Keratinocyte (primary cell): ENCODE measurements at regions not wholly inside any gene's neighbourhood (a gene's known extent, or its start where the extent isn't known, plus 50 kb on each side); places are given as distances from the start of the nearest gene placed in this dataset.

Experiments
- DNase-seq: peaks from one replicate; pipeline ENCODE4 v3.0.0-alpha.2; 2011; ENCODE audit warnings: low read depth, missing footprints, low spot score
- FAIRE-seq: peaks from 2 replicates; lab custom pipeline; 2011; peaks lifted over from hg19 to GRCh38; lab: Jason Lieb, UNC
- H2AFZ ChIP-seq: 2 replicates; pipeline ENCODE4 v1.6.0; 2012; ENCODE audit warnings: low read length, control low read depth, inconsistent platforms; ENCODE audit not compliant: control insufficient read depth
- H3K27ac ChIP-seq: 2 replicates; pipeline ENCODE4 v1.5.1; 2011; ENCODE audit warnings: low read length; ENCODE audit not compliant: control insufficient read depth, insufficient read depth
- H3K27me3 ChIP-seq: 3 replicates; pipeline ENCODE4 v1.6.0; 2011; ENCODE audit warnings: low read length; ENCODE audit not compliant: control insufficient read depth, insufficient read depth; ENCODE audit errors: extremely low read depth
- H3K36me3 ChIP-seq, 2 experiments: 2 replicates in 1 of 2; 3 replicates in 1 of 2; pipeline ENCODE4 v1.5.1; 2011; ENCODE audit warnings: low read length in 2 of 2, mild to moderate bottlenecking in 1 of 2; ENCODE audit not compliant: control insufficient read depth in 2 of 2, insufficient read depth in 2 of 2; ENCODE audit errors: extremely low read depth in 1 of 2
- H3K4me1 ChIP-seq: 3 replicates; pipeline ENCODE4 v1.5.1; 2011; ENCODE audit warnings: low read length; ENCODE audit not compliant: control insufficient read depth, insufficient read depth; ENCODE audit errors: extremely low read depth
- H3K4me2 ChIP-seq: 3 replicates; pipeline ENCODE4 v1.6.0; 2011; ENCODE audit warnings: low read depth, low read length; ENCODE audit not compliant: control insufficient read depth, insufficient read depth; ENCODE audit errors: extremely low read depth
- H3K4me3 ChIP-seq, 3 experiments: fragments of 200-600 bp in 1 of 3; sonication (generic) in 1 of 3; 2 replicates in 2 of 3; 3 replicates in 1 of 3; pipeline ENCODE4 v1.5.1; 2011 to 2016; ENCODE audit warnings: low read length in 3 of 3, mild to moderate bottlenecking in 3 of 3, control low read depth in 2 of 3, inconsistent platforms in 1 of 3, low read depth in 1 of 3, mixed read lengths in 1 of 3, mixed run types in 1 of 3, moderate library complexity in 1 of 3; ENCODE audit not compliant: control insufficient read depth in 2 of 3, insufficient read depth in 2 of 3; ENCODE audit errors: extremely low read depth in 1 of 3
- H3K79me2 ChIP-seq: 2 replicates; pipeline ENCODE4 v1.6.0; 2012; ENCODE audit warnings: low read length; ENCODE audit not compliant: control insufficient read depth, insufficient read depth
- H3K9ac ChIP-seq: 3 replicates; pipeline ENCODE4 v1.6.0; 2011; ENCODE audit warnings: low read length; ENCODE audit not compliant: control insufficient read depth, insufficient read depth; ENCODE audit errors: extremely low read depth
- H3K9me1 ChIP-seq: 3 replicates; pipeline ENCODE4 v1.6.0; 2011; ENCODE audit warnings: low read length; ENCODE audit not compliant: control insufficient read depth, insufficient read depth; ENCODE audit errors: extremely low read depth
- H3K9me3 ChIP-seq: 2 replicates; pipeline ENCODE4 v1.5.1; 2012; ENCODE audit warnings: low read depth, low read length; ENCODE audit not compliant: control insufficient read depth
- H4K20me1 ChIP-seq: 3 replicates; pipeline ENCODE4 v1.6.0; 2011; ENCODE audit warnings: low read length; ENCODE audit not compliant: control insufficient read depth, insufficient read depth; ENCODE audit errors: extremely low read depth
- EZH2 ChIP-seq: IDR thresholded peaks from one replicate; pipeline ENCODE4 v1.6.1; 2012; ENCODE audit warnings: inconsistent platforms, mild to moderate bottlenecking, low read length, moderate library complexity
- dilution Hi-C: fragments of 300-500 bp; cut with MboI; formaldehyde crosslinking; loops from one replicate; pipeline ENCODE4 v1.7.0; 2020; ENCODE audit warnings: low sequenced_read_pairs; ENCODE audit not compliant: extremely low pct_ligation_motif_present
- TF ChIP-seq, protein P1 (sequence below), 3 experiments: IDR thresholded peaks in 1 of 3; conservative IDR thresholded peaks in 1 of 3; optimal IDR thresholded peaks in 1 of 3; 2 replicates in 2 of 3; 3 replicates in 1 of 3; pipeline versions ENCODE3 to v1.5.1; 2011; ENCODE audit warnings: low read length in 3 of 3, mild to moderate bottlenecking in 3 of 3, moderate library complexity in 2 of 3, control low read depth in 1 of 3, inconsistent platforms in 1 of 3; ENCODE audit not compliant: insufficient read depth in 2 of 3; ENCODE audit errors: extremely low read depth in 1 of 3

DNA sequence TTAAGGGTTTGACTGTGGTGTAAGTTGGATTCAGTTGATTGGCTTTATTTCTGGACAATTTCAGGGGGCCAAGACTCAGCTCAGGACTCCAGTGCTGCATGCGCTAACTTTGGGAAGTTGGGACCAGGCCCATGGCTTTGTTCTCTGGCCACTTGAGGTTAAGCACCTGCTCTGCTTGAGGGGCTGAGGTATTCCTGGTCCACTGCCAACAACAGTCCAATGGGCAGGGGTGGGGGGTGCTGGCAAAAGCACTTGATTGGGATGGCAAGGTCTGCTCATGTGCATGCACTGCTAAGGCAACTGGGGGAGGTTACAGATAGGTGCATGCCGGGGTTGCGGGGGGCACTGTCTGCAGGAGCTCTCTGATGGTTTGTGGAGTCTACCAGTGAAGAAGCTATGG is 52.6 kb upstream of the ASB17 start:
- Histone ChIP-seq H3K79me2 (no peaks in the 10 kb centered on the region), H3K4me2 (no peak overlapping the region), H3K4me3 (no peak overlapping the region), H4K20me1 (no peaks in the 10 kb centered on the region), H3K36me3 (no peaks in the 10 kb centered on the region), H3K9ac (no peak overlapping the region), H3K9me3 (no peaks in the 10 kb centered on the region), H3K9me1 (no peaks in the 10 kb centered on the region), H2AFZ (no peak overlapping the region), H3K27ac (no peak overlapping the region), H3K27me3 (peaks cover 3% of the 10 kb centered on the region), H3K4me1 (no peaks in the 10 kb centered on the region)
- DNase-seq (no peak), FAIRE-seq (no peak)
- no peak for TF ChIP-seq EZH2
- TF ChIP-seq, protein P1, sequence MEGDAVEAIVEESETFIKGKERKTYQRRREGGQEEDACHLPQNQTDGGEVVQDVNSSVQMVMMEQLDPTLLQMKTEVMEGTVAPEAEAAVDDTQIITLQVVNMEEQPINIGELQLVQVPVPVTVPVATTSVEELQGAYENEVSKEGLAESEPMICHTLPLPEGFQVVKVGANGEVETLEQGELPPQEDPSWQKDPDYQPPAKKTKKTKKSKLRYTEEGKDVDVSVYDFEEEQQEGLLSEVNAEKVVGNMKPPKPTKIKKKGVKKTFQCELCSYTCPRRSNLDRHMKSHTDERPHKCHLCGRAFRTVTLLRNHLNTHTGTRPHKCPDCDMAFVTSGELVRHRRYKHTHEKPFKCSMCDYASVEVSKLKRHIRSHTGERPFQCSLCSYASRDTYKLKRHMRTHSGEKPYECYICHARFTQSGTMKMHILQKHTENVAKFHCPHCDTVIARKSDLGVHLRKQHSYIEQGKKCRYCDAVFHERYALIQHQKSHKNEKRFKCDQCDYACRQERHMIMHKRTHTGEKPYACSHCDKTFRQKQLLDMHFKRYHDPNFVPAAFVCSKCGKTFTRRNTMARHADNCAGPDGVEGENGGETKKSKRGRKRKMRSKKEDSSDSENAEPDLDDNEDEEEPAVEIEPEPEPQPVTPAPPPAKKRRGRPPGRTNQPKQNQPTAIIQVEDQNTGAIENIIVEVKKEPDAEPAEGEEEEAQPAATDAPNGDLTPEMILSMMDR (optimal IDR thresholded peaks at IDR 0.05 in 1 of 3, IDR thresholded peaks at IDR 0.05 in 1 of 3, conservative IDR thresholded peaks at IDR 0.05 in 1 of 3; ENCODE audit: extremely low read depth in 1 of 3, insufficient read depth in 2 of 3, low read length in 3 of 3), result no peak
- dilution Hi-C loops, result no loop called here

DNA sequence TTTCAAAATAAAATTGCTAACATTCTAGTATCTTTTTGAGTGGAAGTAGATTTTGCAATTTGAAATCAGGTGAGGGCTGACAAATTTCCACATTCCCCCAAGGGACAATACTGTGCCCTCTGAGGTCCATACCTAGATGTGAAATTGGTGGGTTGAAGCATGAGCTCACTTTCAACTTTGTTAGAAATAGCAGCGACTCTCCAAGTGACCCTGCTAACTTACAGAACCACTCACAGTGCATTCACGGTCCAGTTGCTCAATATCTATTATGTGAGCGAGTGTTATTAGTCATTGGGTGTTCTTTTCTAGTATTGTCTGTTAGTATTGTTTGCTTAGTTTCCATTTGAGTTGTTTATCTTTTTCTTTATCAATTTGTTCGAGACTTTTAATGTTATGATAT is 53.6 kb upstream of the ASB17 start:
- no peak for DNase-seq
- Histone ChIP-seq H3K9ac (no peak overlapping the region), H4K20me1 (no peaks in the 10 kb centered on the region), H3K27me3 (peaks cover 6% of the 10 kb centered on the region), H3K9me1 (no peaks in the 10 kb centered on the region), H3K4me1 (no peaks in the 10 kb centered on the region), H3K9me3 (no peaks in the 10 kb centered on the region), H2AFZ (no peak overlapping the region), H3K79me2 (no peaks in the 10 kb centered on the region), H3K4me3 (no peak overlapping the region), H3K4me2 (no peak overlapping the region), H3K36me3 (no peaks in the 10 kb centered on the region), H3K27ac (no peak overlapping the region)
- FAIRE-seq, result no peak
- dilution Hi-C loops, result no loop called here
- TF ChIP-seq, protein P1 (optimal IDR thresholded peaks at IDR 0.05 in 1 of 3, IDR thresholded peaks at IDR 0.05 in 1 of 3, conservative IDR thresholded peaks at IDR 0.05 in 1 of 3; ENCODE audit: extremely low read depth in 1 of 3, insufficient read depth in 2 of 3, low read length in 3 of 3), result no peak
- no peak for TF ChIP-seq EZH2
